DND-41 (cell line): ENCODE measurements at regions not wholly inside any gene's neighbourhood (a gene's known extent, or its start where the extent isn't known, plus 50 kb on each side); places are given as distances from the start of the nearest gene placed in this dataset.
A peak's percentile ranks its signal among the peaks of the same experiment; 100 is the strongest.

Experiments used
- ATAC-seq: fragments of 200-7000 bp; cut with Tn5 transposase; 3 replicates; pipeline ENCODE4 v1.9.1; 2021; ENCODE audit warnings: low read depth; ENCODE audit not compliant: insufficient read depth
- DNase-seq: peaks from one replicate; pipeline ENCODE4 v3.0.0-alpha.2; 2020
- H2AFZ ChIP-seq: 2 replicates; pipeline ENCODE4 v1.6.0; 2012; ENCODE audit warnings: low read depth, low read length
- H3K27ac ChIP-seq: 2 replicates; pipeline ENCODE4 v1.5.1; 2012; ENCODE audit warnings: low read length, inconsistent platforms
- H3K27me3 ChIP-seq: fragments of 200-600 bp; sonication (generic); 2 replicates; pipeline ENCODE4 v1.6.0; 2012; ENCODE audit warnings: low read length, mild to moderate bottlenecking, inconsistent platforms; ENCODE audit not compliant: insufficient read depth, poor library complexity
- H3K36me3 ChIP-seq: 2 replicates; pipeline ENCODE4 v1.5.1; 2012; ENCODE audit warnings: low read length, inconsistent platforms; ENCODE audit not compliant: insufficient read depth
- H3K4me1 ChIP-seq: 2 replicates; pipeline ENCODE4 v1.5.1; 2012; ENCODE audit warnings: mild to moderate bottlenecking, low read length; ENCODE audit not compliant: insufficient read depth
- H3K4me2 ChIP-seq: 2 replicates; pipeline ENCODE4 v1.6.0; 2012; ENCODE audit warnings: mild to moderate bottlenecking, moderate library complexity, low read length, inconsistent platforms; ENCODE audit not compliant: insufficient read depth
- H3K4me3 ChIP-seq, 2 experiments: fragments of 200-600 bp in 1 of 2; shearing (Covaris generic) in 1 of 2; 2 replicates each; pipeline ENCODE4 v1.5.1; 2012 to 2016; ENCODE audit warnings: inconsistent platforms in 2 of 2, low read length in 2 of 2, mild to moderate bottlenecking in 2 of 2, low read depth in 1 of 2, moderate library complexity in 1 of 2
- H3K79me2 ChIP-seq: 2 replicates; pipeline ENCODE4 v1.6.0; 2012; ENCODE audit warnings: low read length, inconsistent platforms; ENCODE audit not compliant: insufficient read depth
- H3K9ac ChIP-seq: 2 replicates; pipeline ENCODE4 v1.6.0; 2012; ENCODE audit warnings: low read depth, mild to moderate bottlenecking, inconsistent platforms, low read length, moderate library complexity
- H3K9me3 ChIP-seq: 2 replicates; pipeline ENCODE4 v1.5.1; 2012; ENCODE audit warnings: low read length, moderate library complexity, mild to moderate bottlenecking, inconsistent platforms; ENCODE audit not compliant: insufficient read depth, severe bottlenecking
- H4K20me1 ChIP-seq: 2 replicates; pipeline ENCODE4 v1.6.0; 2012; ENCODE audit warnings: low read length; ENCODE audit not compliant: insufficient read depth
- CTCF ChIP-seq: IDR thresholded peaks from 2 replicates; pipeline ENCODE4 v1.5.1; 2012; ENCODE audit warnings: borderline replicate concordance, low read length, moderate library complexity, mild to moderate bottlenecking; ENCODE audit not compliant: poor library complexity, severe bottlenecking; ENCODE audit errors: extremely low read depth
- EZH2 ChIP-seq: IDR thresholded peaks from 3 replicates; pipeline ENCODE4 v1.6.1; 2012; ENCODE audit warnings: borderline replicate concordance, low read depth, mild to moderate bottlenecking, moderate library complexity, low read length, inconsistent platforms; ENCODE audit not compliant: severe bottlenecking

GRCh38 chr2:153595939-153596338 lies 117.4 kb upstream of the RPRM start:
- no peak for TF ChIP-seq EZH2
- TF ChIP-seq CTCF, result no peak
- Histone ChIP-seq H3K4me3 (no peak overlapping the region), H3K9me3 (no peaks in the 10 kb centered on the region), H4K20me1 (no peaks in the 10 kb centered on the region), H3K79me2 (no peaks in the 10 kb centered on the region), H3K9ac (no peak overlapping the region), H3K4me2 (no peak overlapping the region), H3K27me3 (no peaks in the 10 kb centered on the region), H2AFZ (peak overlapping the region; percentile 64), H3K27ac (no peak overlapping the region), H3K4me1 (peaks cover 11% of the 10 kb centered on the region; the same call in 1 of the 2 replicates), H3K36me3 (no peaks in the 10 kb centered on the region)
- ATAC-seq, result no peak
- DNase-seq, result no peak

GRCh38 chr2:153601812-153602211 lies 123.2 kb upstream of the RPRM start:
- H4K20me1 ChIP-seq, result no peaks in the 10 kb centered on the region
- ATAC-seq, result no peak
- H3K9ac ChIP-seq, result no peak overlapping the region
- H3K36me3 ChIP-seq, result no peaks in the 10 kb centered on the region
- H3K27ac ChIP-seq, result no peak overlapping the region
- H3K4me2 ChIP-seq, result no peak overlapping the region
- no peaks in the 10 kb centered on the region for H3K9me3 ChIP-seq
- no peak for DNase-seq
- no peak overlapping the region for H2AFZ ChIP-seq
- no peaks in the 10 kb centered on the region for H3K27me3 ChIP-seq
- TF ChIP-seq EZH2, result no peak
- no peak for TF ChIP-seq CTCF
- no peaks in the 10 kb centered on the region for H3K79me2 ChIP-seq
- H3K4me3 ChIP-seq, result no peak overlapping the region
- H3K4me1 ChIP-seq, result no peaks in the 10 kb centered on the region

GRCh38 chr2:153604133-153604532 lies 125.6 kb upstream of the RPRM start:
- TF ChIP-seq CTCF, result no peak
- no peak for TF ChIP-seq EZH2
- Histone ChIP-seq H3K4me2 (no peak overlapping the region), H3K4me3 (no peak overlapping the region), H3K9ac (no peak overlapping the region), H3K4me1 (peaks cover 3% of the 10 kb centered on the region), H3K27ac (no peak overlapping the region), H3K36me3 (no peaks in the 10 kb centered on the region), H3K79me2 (no peaks in the 10 kb centered on the region), H3K9me3 (no peaks in the 10 kb centered on the region), H4K20me1 (no peaks in the 10 kb centered on the region), H2AFZ (no peak overlapping the region), H3K27me3 (no peaks in the 10 kb centered on the region)
- ATAC-seq, result no peak
- no peak for DNase-seq

GRCh38 chr2:153606623-153607022 lies 128.1 kb upstream of the RPRM start:
- no peaks in the 10 kb centered on the region for H3K27me3 ChIP-seq
- H3K4me1 ChIP-seq, result peaks cover 21% of the 10 kb centered on the region
- H3K9me3 ChIP-seq, result no peaks in the 10 kb centered on the region
- no peak overlapping the region for H3K9ac ChIP-seq
- no peaks in the 10 kb centered on the region for H3K36me3 ChIP-seq
- H2AFZ ChIP-seq, result no peak overlapping the region
- DNase-seq (no peak), ATAC-seq (no peak)
- H3K4me2 ChIP-seq, result no peak overlapping the region
- TF ChIP-seq CTCF (no peak), EZH2 (no peak)
- H3K79me2 ChIP-seq, result no peaks in the 10 kb centered on the region
- no peaks in the 10 kb centered on the region for H4K20me1 ChIP-seq
- no peak overlapping the region for H3K27ac ChIP-seq
- H3K4me3 ChIP-seq, result no peak overlapping the region
